HepG2 (cell line): ENCODE measurements at regions not wholly inside any gene's neighbourhood (a gene's known extent, or its start where the extent isn't known, plus 50 kb on each side); places are given as distances from the start of the nearest gene placed in this dataset.

ENCODE experiments used
- ATAC-seq: fragments of 200-7000 bp; cut with Tn5 transposase; 3 replicates; pipeline ENCODE4 v1.9.1; 2020; ENCODE audit warnings: mild to moderate bottlenecking, moderate library complexity
- BruUV-seq: library from RNA; stranded (reverse); fragments of 400-500 nt; replicated peaks from 2 replicates; lab custom pipeline; 2021; lab: Mats Ljungman, UMichigan
- CTCF ChIA-PET: fragments of 300-600 bp; formaldehyde crosslinking; extraction: SDS; loops from one replicate; lab custom pipeline; 2021; ENCODE audit warnings: low total read pairs, inconsistent platforms, low intra/inter-chr PET ratio; lab: Yijun Ruan, JAX
- POLR2A ChIA-PET: fragments of 350-600 bp; sonication (Branson Sonifier 250); formaldehyde crosslinking; loops from one replicate; lab custom pipeline; 2020; ENCODE audit warnings: antibody characterized with exemption, inconsistent platforms; lab: Yijun Ruan, JAX
- DNase-seq: peaks from one replicate; pipeline ENCODE4 v3.0.0-alpha.2; 2015; ENCODE audit warnings: low spot score
- FAIRE-seq: peaks from 3 replicates; lab custom pipeline; 2011; peaks lifted over from hg19 to GRCh38; lab: Jason Lieb, UNC
- H2AFZ ChIP-seq: one replicate; pipeline ENCODE4 v1.6.1; 2011; ENCODE audit warnings: low read length, inconsistent platforms
- H3K27ac ChIP-seq: fragments of 300-600 bp; 3 replicates; pipeline ENCODE4 v1.8.0; 2011; ENCODE audit warnings: mixed run types, mild to moderate bottlenecking, mixed read lengths, low read length, inconsistent platforms; ENCODE audit not compliant: insufficient read depth; ENCODE audit errors: extremely low read length
- H3K27me3 ChIP-seq, 2 experiments: fragments of 200-600 bp in 1 of 2; 2 replicates in 1 of 2; 3 replicates in 1 of 2; pipeline versions ENCODE4 v1.6.0 to v1.8.0; 2011; ENCODE audit warnings: low read length in 2 of 2, mild to moderate bottlenecking in 2 of 2, moderate library complexity in 2 of 2, inconsistent platforms in 1 of 2; ENCODE audit not compliant: insufficient read depth in 2 of 2, control insufficient read depth in 1 of 2
- H3K36me3 ChIP-seq, 2 experiments: fragments of 200-600 bp in 1 of 2; replicated peaks in 1 of 2; 2 replicates in 1 of 2; 3 replicates in 1 of 2; pipeline versions ENCODE4 v1.5.1 to v1.8.0; 2011; ENCODE audit warnings: low read length in 2 of 2, inconsistent platforms in 1 of 2; ENCODE audit not compliant: insufficient read depth in 2 of 2, control insufficient read depth in 1 of 2
- H3K4me1 ChIP-seq: 2 replicates; pipeline ENCODE4 v1.5.1; 2012; ENCODE audit warnings: low read length, inconsistent platforms; ENCODE audit not compliant: insufficient read depth
- H3K4me2 ChIP-seq: 2 replicates; pipeline ENCODE4 v1.6.0; 2011; ENCODE audit warnings: low read depth, low read length, inconsistent platforms
- H3K4me3 ChIP-seq, 3 experiments: fragments of 200-600 bp in 1 of 3; sonication (generic), shearing (Covaris generic) in 1 of 3; replicated peaks in 1 of 3; 2 replicates each; pipeline ENCODE4 v1.5.1; 2011 to 2016; ENCODE audit warnings: low read length in 3 of 3, inconsistent platforms in 2 of 3, low read depth in 2 of 3, mild to moderate bottlenecking in 2 of 3, control low read depth in 1 of 3, mixed read lengths in 1 of 3; ENCODE audit not compliant: insufficient read depth in 1 of 3
- H3K79me2 ChIP-seq: one replicate; pipeline ENCODE4 v1.6.1; 2011; ENCODE audit warnings: low read length, inconsistent platforms; ENCODE audit not compliant: insufficient read depth
- H3K9ac ChIP-seq: 2 replicates; pipeline ENCODE4 v1.6.0; 2011; ENCODE audit warnings: mild to moderate bottlenecking, low read depth, low read length, inconsistent platforms; ENCODE audit not compliant: insufficient read depth
- H3K9me3 ChIP-seq: 2 replicates; pipeline ENCODE4 v1.5.1; 2012; ENCODE audit warnings: mild to moderate bottlenecking, low read length
- H4K20me1 ChIP-seq: 2 replicates; pipeline ENCODE4 v1.6.0; 2011; ENCODE audit warnings: inconsistent platforms, mild to moderate bottlenecking, low read length, moderate library complexity; ENCODE audit not compliant: insufficient read depth
- ERF ChIP-seq: IDR thresholded peaks from 2 replicates; pipeline ENCODE4 v1.6.1; 2018; ENCODE audit warnings: missing biosample characterization, missing genetic modification reagents
- FOXK2 ChIP-seq: fragments of 450-650 bp; IDR thresholded peaks from 2 replicates; pipeline ENCODE4 v1.6.1; 2016
- GFI1 ChIP-seq: sonication (generic); formaldehyde crosslinking; IDR thresholded peaks from 2 replicates; pipeline ENCODE4 v1.5.0; 2020; ENCODE audit warnings: missing genetic modification reagents, mild to moderate bottlenecking, borderline replicate concordance
- GTF3A ChIP-seq: sonication (generic); formaldehyde crosslinking; conservative IDR thresholded peaks from 2 replicates; pipeline ENCODE4 v1.4.0; 2020; ENCODE audit warnings: mild to moderate bottlenecking, missing genetic modification reagents
- HNF4G ChIP-seq, 2 experiments: sonication (generic) in 1 of 2; formaldehyde crosslinking in 1 of 2; IDR thresholded peaks; 2 replicates each; pipeline versions ENCODE4 v1.4.0 to v1.6.1; 2011 to 2020; ENCODE audit warnings: borderline replicate concordance in 2 of 2, low read depth in 2 of 2, mild to moderate bottlenecking in 2 of 2, low read length in 1 of 2, missing genetic modification reagents in 1 of 2, moderate library complexity in 1 of 2
- NFKB2 ChIP-seq: sonication (generic); formaldehyde crosslinking; IDR thresholded peaks from 2 replicates; pipeline ENCODE4 v1.4.0; 2020; ENCODE audit warnings: missing genetic modification reagents, borderline replicate concordance
- NONO ChIP-seq, 2 experiments: fragments of 450-650 bp in 1 of 2; sonication (generic) in 1 of 2; formaldehyde crosslinking in 1 of 2; IDR thresholded peaks in 1 of 2; conservative IDR thresholded peaks in 1 of 2; 2 replicates each; pipeline versions ENCODE4 v1.6.1 to v1.8.0; 2017 to 2022; ENCODE audit warnings: mild to moderate bottlenecking in 1 of 2, missing genetic modification reagents in 1 of 2, moderate library complexity in 1 of 2
- NR2F2 ChIP-seq: IDR thresholded peaks from 2 replicates; pipeline ENCODE4 v1.6.1; 2012; ENCODE audit warnings: low read depth, inconsistent platforms, borderline replicate concordance
- ZNF296 ChIP-seq: sonication (generic); formaldehyde crosslinking; conservative IDR thresholded peaks from 2 replicates; pipeline ENCODE4 v1.5.0; 2020; ENCODE audit warnings: mild to moderate bottlenecking, missing genetic modification reagents
- ZNF570 ChIP-seq: sonication (generic); formaldehyde crosslinking; IDR thresholded peaks from 2 replicates; pipeline ENCODE4 v1.4.0; 2020; ENCODE audit warnings: mild to moderate bottlenecking, missing genetic modification reagents, borderline replicate concordance
- WGBS: methylation state at CpG from one replicate; pipeline ENCODE4 v1.1.6; 2017; ENCODE audit warnings: low lambda C conversion rate; 5-methylcytosine and 5-hydroxymethylcytosine counted together
- in situ Hi-C: cut with HindIII; loops from 2 replicates; pipeline ENCODE4 v1.10.0; 2017; ENCODE audit warnings: low pct_unique_long_range_greater_than_20kb; ENCODE audit not compliant: extremely low pct_ligation_motif_present
- intact Hi-C: fragments of 100-400 bp; cut with micrococcal nuclease; formaldehyde crosslinking; loops from one replicate; pipeline ENCODE4 v1.10.0; 2022; ENCODE audit not compliant: unreplicated experiment
- TF ChIP-seq, protein P1 (sequence below): sonication (generic); formaldehyde crosslinking; IDR thresholded peaks from 2 replicates; pipeline ENCODE4 v1.4.0; 2020; ENCODE audit warnings: missing genetic modification reagents
- TF ChIP-seq, protein P2 (sequence below): sonication (generic); formaldehyde crosslinking; IDR thresholded peaks from 2 replicates; pipeline ENCODE4 v1.5.0; 2020; ENCODE audit warnings: mild to moderate bottlenecking, missing genetic modification reagents
- TF ChIP-seq, protein P3 (sequence below): sonication (generic); formaldehyde crosslinking; IDR thresholded peaks from 2 replicates; pipeline ENCODE4 v1.8.1; 2022; ENCODE audit warnings: low read depth, mild to moderate bottlenecking, missing genetic modification reagents
- TF ChIP-seq, protein P4 (sequence below): sonication (generic); formaldehyde crosslinking; IDR thresholded peaks from 2 replicates; pipeline ENCODE4 v1.5.0; 2020; ENCODE audit warnings: missing genetic modification reagents

DNA sequence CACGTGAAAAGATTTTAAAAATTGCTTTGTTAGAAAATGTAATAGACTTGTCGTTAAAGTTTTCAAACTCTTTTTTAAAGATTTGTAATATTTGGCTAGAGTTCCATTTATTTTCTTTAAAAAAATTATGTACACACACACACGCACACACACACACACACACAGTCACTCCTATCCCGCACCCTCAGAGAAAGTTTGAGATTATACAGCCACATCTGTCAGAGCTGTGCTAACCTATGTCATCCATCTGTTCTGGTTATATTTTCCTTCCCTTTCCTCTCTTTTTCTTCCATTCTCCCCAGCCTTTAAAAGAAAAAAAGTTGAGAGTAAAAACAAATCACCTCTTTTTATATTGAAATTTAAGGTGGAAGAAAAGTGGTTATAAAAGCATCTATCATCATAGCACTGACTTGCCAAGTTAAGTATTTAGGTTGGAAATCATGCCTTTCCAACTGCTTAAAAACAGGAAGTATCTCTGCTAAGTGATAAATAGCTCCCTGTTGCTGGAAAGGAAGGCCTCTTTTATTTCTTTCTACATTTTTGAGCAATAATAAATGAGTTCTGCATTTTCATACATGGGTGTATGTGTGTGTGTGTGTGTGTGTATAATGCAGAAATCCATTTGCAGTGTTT, 163.3 kb upstream of the SPRY1 start:
- Histone ChIP-seq H3K9me3 (no peaks in the 10 kb centered on the region), H3K27ac (no peak overlapping the region), H3K4me2 (no peak overlapping the region), H4K20me1 (no peaks in the 10 kb centered on the region), H3K4me3 (no peak overlapping the region), H3K36me3 (no peaks in the 10 kb centered on the region), H3K27me3 (no peaks in the 10 kb centered on the region), H3K79me2 (no peaks in the 10 kb centered on the region), H3K9ac (no peak overlapping the region), H3K4me1 (no peaks in the 10 kb centered on the region), H2AFZ (no peak overlapping the region)
- CTCF ChIA-PET, result no interaction called here
- intact Hi-C loops, result no loop called here
- DNase-seq (no peak), ATAC-seq (no peak), FAIRE-seq (no peak)
- POLR2A ChIA-PET, result no interaction called here
- BruUV-seq, result no TSS peak
- in situ Hi-C loops, result no loop called here
- over 99% methylated on average over 4 of the region's 4 CpGs for WGBS
- no peak for TF ChIP-seq FOXK2
- TF ChIP-seq, protein P1, sequence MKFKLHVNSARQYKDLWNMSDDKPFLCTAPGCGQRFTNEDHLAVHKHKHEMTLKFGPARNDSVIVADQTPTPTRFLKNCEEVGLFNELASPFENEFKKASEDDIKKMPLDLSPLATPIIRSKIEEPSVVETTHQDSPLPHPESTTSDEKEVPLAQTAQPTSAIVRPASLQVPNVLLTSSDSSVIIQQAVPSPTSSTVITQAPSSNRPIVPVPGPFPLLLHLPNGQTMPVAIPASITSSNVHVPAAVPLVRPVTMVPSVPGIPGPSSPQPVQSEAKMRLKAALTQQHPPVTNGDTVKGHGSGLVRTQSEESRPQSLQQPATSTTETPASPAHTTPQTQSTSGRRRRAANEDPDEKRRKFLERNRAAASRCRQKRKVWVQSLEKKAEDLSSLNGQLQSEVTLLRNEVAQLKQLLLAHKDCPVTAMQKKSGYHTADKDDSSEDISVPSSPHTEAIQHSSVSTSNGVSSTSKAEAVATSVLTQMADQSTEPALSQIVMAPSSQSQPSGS (CRISPR knock-in tag), result no peak
- TF ChIP-seq ZNF570, result no peak
- TF ChIP-seq NONO (IDR thresholded peaks at IDR 0.05), result no peak
- TF ChIP-seq NONO (CRISPR knock-in tag; conservative IDR thresholded peaks at IDR 0.05), result no peak
- no peak for TF ChIP-seq ERF (CRISPR knock-in tag)
- TF ChIP-seq, protein P2, sequence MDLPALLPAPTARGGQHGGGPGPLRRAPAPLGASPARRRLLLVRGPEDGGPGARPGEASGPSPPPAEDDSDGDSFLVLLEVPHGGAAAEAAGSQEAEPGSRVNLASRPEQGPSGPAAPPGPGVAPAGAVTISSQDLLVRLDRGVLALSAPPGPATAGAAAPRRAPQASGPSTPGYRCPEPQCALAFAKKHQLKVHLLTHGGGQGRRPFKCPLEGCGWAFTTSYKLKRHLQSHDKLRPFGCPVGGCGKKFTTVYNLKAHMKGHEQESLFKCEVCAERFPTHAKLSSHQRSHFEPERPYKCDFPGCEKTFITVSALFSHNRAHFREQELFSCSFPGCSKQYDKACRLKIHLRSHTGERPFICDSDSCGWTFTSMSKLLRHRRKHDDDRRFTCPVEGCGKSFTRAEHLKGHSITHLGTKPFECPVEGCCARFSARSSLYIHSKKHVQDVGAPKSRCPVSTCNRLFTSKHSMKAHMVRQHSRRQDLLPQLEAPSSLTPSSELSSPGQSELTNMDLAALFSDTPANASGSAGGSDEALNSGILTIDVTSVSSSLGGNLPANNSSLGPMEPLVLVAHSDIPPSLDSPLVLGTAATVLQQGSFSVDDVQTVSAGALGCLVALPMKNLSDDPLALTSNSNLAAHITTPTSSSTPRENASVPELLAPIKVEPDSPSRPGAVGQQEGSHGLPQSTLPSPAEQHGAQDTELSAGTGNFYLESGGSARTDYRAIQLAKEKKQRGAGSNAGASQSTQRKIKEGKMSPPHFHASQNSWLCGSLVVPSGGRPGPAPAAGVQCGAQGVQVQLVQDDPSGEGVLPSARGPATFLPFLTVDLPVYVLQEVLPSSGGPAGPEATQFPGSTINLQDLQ (CRISPR knock-in tag), result no peak
- TF ChIP-seq NR2F2, result no peak
- TF ChIP-seq NFKB2 (CRISPR knock-in tag), result no peak
- TF ChIP-seq HNF4G (IDR thresholded peaks at IDR 0.05; ENCODE audit: borderline replicate concordance, low read depth, low read length), result no peak
- no peak for TF ChIP-seq HNF4G (CRISPR knock-in tag; IDR thresholded peaks at IDR 0.05; ENCODE audit: borderline replicate concordance, low read depth)
- TF ChIP-seq GFI1 (CRISPR knock-in tag), result no peak
- no peak for TF ChIP-seq ZNF296
- TF ChIP-seq, protein P3, sequence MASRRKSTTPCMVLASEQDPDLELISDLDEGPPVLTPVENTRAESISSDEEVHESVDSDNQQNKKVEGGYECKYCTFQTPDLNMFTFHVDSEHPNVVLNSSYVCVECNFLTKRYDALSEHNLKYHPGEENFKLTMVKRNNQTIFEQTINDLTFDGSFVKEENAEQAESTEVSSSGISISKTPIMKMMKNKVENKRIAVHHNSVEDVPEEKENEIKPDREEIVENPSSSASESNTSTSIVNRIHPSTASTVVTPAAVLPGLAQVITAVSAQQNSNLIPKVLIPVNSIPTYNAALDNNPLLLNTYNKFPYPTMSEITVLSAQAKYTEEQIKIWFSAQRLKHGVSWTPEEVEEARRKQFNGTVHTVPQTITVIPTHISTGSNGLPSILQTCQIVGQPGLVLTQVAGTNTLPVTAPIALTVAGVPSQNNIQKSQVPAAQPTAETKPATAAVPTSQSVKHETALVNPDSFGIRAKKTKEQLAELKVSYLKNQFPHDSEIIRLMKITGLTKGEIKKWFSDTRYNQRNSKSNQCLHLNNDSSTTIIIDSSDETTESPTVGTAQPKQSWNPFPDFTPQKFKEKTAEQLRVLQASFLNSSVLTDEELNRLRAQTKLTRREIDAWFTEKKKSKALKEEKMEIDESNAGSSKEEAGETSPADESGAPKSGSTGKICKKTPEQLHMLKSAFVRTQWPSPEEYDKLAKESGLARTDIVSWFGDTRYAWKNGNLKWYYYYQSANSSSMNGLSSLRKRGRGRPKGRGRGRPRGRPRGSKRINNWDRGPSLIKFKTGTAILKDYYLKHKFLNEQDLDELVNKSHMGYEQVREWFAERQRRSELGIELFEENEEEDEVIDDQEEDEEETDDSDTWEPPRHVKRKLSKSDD, result no peak
- TF ChIP-seq, protein P4, sequence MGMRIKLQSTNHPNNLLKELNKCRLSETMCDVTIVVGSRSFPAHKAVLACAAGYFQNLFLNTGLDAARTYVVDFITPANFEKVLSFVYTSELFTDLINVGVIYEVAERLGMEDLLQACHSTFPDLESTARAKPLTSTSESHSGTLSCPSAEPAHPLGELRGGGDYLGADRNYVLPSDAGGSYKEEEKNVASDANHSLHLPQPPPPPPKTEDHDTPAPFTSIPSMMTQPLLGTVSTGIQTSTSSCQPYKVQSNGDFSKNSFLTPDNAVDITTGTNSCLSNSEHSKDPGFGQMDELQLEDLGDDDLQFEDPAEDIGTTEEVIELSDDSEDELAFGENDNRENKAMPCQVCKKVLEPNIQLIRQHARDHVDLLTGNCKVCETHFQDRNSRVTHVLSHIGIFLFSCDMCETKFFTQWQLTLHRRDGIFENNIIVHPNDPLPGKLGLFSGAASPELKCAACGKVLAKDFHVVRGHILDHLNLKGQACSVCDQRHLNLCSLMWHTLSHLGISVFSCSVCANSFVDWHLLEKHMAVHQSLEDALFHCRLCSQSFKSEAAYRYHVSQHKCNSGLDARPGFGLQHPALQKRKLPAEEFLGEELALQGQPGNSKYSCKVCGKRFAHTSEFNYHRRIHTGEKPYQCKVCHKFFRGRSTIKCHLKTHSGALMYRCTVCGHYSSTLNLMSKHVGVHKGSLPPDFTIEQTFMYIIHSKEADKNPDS (CRISPR knock-in tag), result no peak
- no peak for TF ChIP-seq GTF3A (CRISPR knock-in tag)
